OCI-LY7 (cell line): ENCODE measurements at regions not wholly inside any gene's neighbourhood (a gene's known extent, or its start where the extent isn't known, plus 50 kb on each side); places are given as distances from the start of the nearest gene placed in this dataset.

Experiments
- BruUV-seq: library from RNA; stranded (reverse); fragments of 400-500 nt; replicated peaks from 2 replicates; lab custom pipeline; 2021; lab: Mats Ljungman, UMichigan
- CTCF ChIA-PET: fragments of 300-600 bp; sonication (Branson Sonifier 250); formaldehyde crosslinking; loops from one replicate; lab custom pipeline; 2022; ENCODE audit warnings: antibody characterized with exemption; ENCODE audit not compliant: unreplicated experiment; lab: Charles Lee
- POLR2A ChIA-PET: fragments of 300-600 bp; sonication (Branson Sonifier 250); formaldehyde crosslinking; loops from one replicate; lab custom pipeline; 2022; ENCODE audit warnings: antibody characterized with exemption; lab: Charles Lee
- DNase-seq: peaks from one replicate; pipeline ENCODE4 v3.0.0-alpha.2; 2015; ENCODE audit warnings: low spot score
- H2AFZ ChIP-seq: fragments of 200-600 bp; sonication (generic), shearing (Covaris generic); 2 replicates; pipeline ENCODE4 v1.6.1; 2014; ENCODE audit warnings: mild to moderate bottlenecking, antibody characterized with exemption, low read length, moderate library complexity
- H3K27ac ChIP-seq: fragments of 200-600 bp; sonication (generic); 2 replicates; pipeline ENCODE4 v1.5.1; 2014; ENCODE audit warnings: mixed run types, low read depth, mild to moderate bottlenecking, moderate library complexity, low read length, inconsistent platforms; ENCODE audit not compliant: poor library complexity, severe bottlenecking
- H3K36me3 ChIP-seq: fragments of 200-600 bp; sonication (generic); 2 replicates; pipeline ENCODE4 v1.6.1; 2014; ENCODE audit warnings: mild to moderate bottlenecking, antibody characterized with exemption, low read length, moderate library complexity, mixed read lengths; ENCODE audit not compliant: insufficient read depth
- H3K4me1 ChIP-seq: fragments of 200-600 bp; sonication (generic); 2 replicates; pipeline ENCODE4 v1.5.1; 2014; ENCODE audit warnings: mild to moderate bottlenecking, low read length; ENCODE audit not compliant: insufficient read depth, poor library complexity, severe bottlenecking
- H3K4me2 ChIP-seq: fragments of 200-600 bp; sonication (generic); 2 replicates; pipeline ENCODE4 v1.6.1; 2014; ENCODE audit warnings: mild to moderate bottlenecking, low read length
- H3K4me3 ChIP-seq: fragments of 200-600 bp; sonication (generic); 2 replicates; pipeline ENCODE4 v1.5.1; 2014; ENCODE audit warnings: mild to moderate bottlenecking, low read depth, low read length; ENCODE audit not compliant: poor library complexity, severe bottlenecking
- H3K79me2 ChIP-seq: fragments of 200-600 bp; sonication (generic); 2 replicates; pipeline ENCODE4 v1.6.1; 2016; ENCODE audit warnings: low read depth, mild to moderate bottlenecking, low read length, moderate library complexity, mixed read lengths; ENCODE audit not compliant: insufficient read depth
- H3K9me2 ChIP-seq: fragments of 200-600 bp; sonication (generic); 2 replicates; pipeline ENCODE4 v1.6.1; 2016; ENCODE audit warnings: mild to moderate bottlenecking, low read length, mixed read lengths; ENCODE audit not compliant: insufficient read depth
- H3K9me3 ChIP-seq: fragments of 200-600 bp; sonication (generic); 2 replicates; pipeline ENCODE4 v1.6.1; 2014; ENCODE audit warnings: mild to moderate bottlenecking, mixed run types, low read length, mixed read lengths
- H4K20me1 ChIP-seq: fragments of 200-600 bp; sonication (generic); 2 replicates; pipeline ENCODE4 v1.6.1; 2014; ENCODE audit warnings: mild to moderate bottlenecking, antibody characterized with exemption, low read length, moderate library complexity, mixed read lengths; ENCODE audit not compliant: insufficient read depth
- CTCF ChIP-seq: fragments of 200-600 bp; sonication (generic); conservative IDR thresholded peaks from 2 replicates; pipeline ENCODE4 v1.5.1; 2014; ENCODE audit warnings: mild to moderate bottlenecking, antibody characterized with exemption, low read length, moderate library complexity, mixed read lengths
- EZH2phosphoT487 ChIP-seq: fragments of 200-600 bp; sonication (generic); IDR thresholded peaks from 2 replicates; pipeline ENCODE4 v1.6.1; 2018; ENCODE audit warnings: low read depth, borderline replicate concordance, mild to moderate bottlenecking, mixed run types, antibody characterized with exemption, low read length, moderate library complexity, mixed read lengths
- intact Hi-C: fragments of 100-400 bp; cut with micrococcal nuclease; formaldehyde crosslinking; loops from one replicate; pipeline ENCODE4 v1.10.0; 2022; ENCODE audit not compliant: unreplicated experiment

DNA sequence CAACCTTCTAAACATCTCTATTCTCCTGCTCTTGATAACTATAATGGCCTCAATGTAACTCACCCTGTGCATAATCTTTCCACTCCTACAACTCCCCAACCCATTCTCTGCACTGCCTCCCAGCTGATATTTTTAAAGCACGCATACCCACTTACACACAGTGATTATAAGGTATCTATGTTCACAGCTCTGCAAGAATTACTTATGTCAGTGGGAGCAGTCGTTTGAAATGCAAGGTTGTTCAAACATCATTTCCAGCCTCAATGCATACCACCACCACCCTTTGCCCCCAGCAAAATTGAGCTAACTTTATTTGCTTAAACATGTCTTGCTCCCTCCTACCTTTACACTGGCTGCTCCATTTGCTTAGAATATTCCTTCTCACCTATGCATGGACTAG lies 506.0 kb downstream of the RFPL4B start:
- no peaks in the 10 kb centered on the region for H3K79me2 ChIP-seq
- no peaks in the 10 kb centered on the region for H3K4me1 ChIP-seq
- intact Hi-C loops, result no loop called here
- no peak for DNase-seq
- H3K27ac ChIP-seq, result no peak overlapping the region
- no peaks in the 10 kb centered on the region for H3K9me3 ChIP-seq
- no peaks in the 10 kb centered on the region for H3K36me3 ChIP-seq
- no peak overlapping the region for H2AFZ ChIP-seq
- TF ChIP-seq CTCF, result no peak
- TF ChIP-seq EZH2phosphoT487, result no peak
- no peak overlapping the region for H3K4me3 ChIP-seq
- ChIA-PET CTCF (no interaction called here), POLR2A (interaction anchor here (1.3 kb wide), 1 partner anchor 11 kb away, joined by 3 read pairs; no protein-coding TSS in a partner anchor)
- BruUV-seq, result no TSS peak
- no peaks in the 10 kb centered on the region for H3K9me2 ChIP-seq
- H3K4me2 ChIP-seq, result no peak overlapping the region
- H4K20me1 ChIP-seq, result no peaks in the 10 kb centered on the region

DNA sequence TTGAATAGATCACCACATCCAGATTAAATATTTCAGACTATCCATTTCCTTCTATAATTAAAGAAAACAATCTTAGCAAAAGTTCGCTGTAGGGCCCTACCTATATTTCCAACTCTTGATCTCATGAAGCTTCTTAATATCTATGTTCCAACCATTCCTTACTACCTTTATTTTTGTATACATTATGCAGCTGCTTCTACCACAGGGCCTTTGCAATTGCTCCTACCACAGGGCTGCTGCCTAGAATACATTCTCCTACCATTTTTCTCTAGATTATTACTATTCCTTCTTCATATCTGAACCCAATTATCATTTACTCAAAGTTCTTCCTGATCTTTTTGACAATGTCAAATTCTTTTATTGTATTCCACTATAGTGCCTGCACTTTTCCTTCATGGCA lies 516.6 kb downstream of the RFPL4B start:
- BruUV-seq, result no TSS peak
- ChIA-PET CTCF (no interaction called here), POLR2A (no interaction called here)
- Histone ChIP-seq H2AFZ (no peak overlapping the region), H4K20me1 (no peaks in the 10 kb centered on the region), H3K36me3 (no peaks in the 10 kb centered on the region), H3K4me3 (no peak overlapping the region), H3K27ac (no peak overlapping the region), H3K79me2 (no peaks in the 10 kb centered on the region), H3K9me3 (no peaks in the 10 kb centered on the region), H3K9me2 (no peaks in the 10 kb centered on the region), H3K4me2 (no peak overlapping the region), H3K4me1 (no peaks in the 10 kb centered on the region)
- intact Hi-C loops, result no loop called here
- no peak for DNase-seq
- no peak for TF ChIP-seq EZH2phosphoT487
- TF ChIP-seq CTCF, result no peak

- H3K4me2 ChIP-seq, result no peak overlapping the region
- no peak for DNase-seq
- no peaks in the 10 kb centered on the region for H3K4me1 ChIP-seq
- H3K27ac ChIP-seq, result no peak overlapping the region
- BruUV-seq, result no TSS peak
- no peaks in the 10 kb centered on the region for H3K36me3 ChIP-seq
- H3K4me3 ChIP-seq, result no peak overlapping the region
- ChIA-PET POLR2A (interaction anchor here (1.0 kb wide), 1 partner anchor 26 kb away, joined by 4 read pairs; no protein-coding TSS in a partner anchor), CTCF (no interaction called here)
- H4K20me1 ChIP-seq, result no peaks in the 10 kb centered on the region
- H3K9me3 ChIP-seq, result no peaks in the 10 kb centered on the region
- intact Hi-C loops, result no loop called here
- no peak overlapping the region for H2AFZ ChIP-seq
- H3K79me2 ChIP-seq, result no peaks in the 10 kb centered on the region
- no peaks in the 10 kb centered on the region for H3K9me2 ChIP-seq
- no peak for TF ChIP-seq EZH2phosphoT487
- no peak for TF ChIP-seq CTCF
Measured at GRCh38 chr6:112865131-112865530, 518.0 kb downstream of the RFPL4B start.
